GM23338 (cell line): ENCODE measurements at regions not wholly inside any gene's neighbourhood (a gene's known extent, or its start where the extent isn't known, plus 50 kb on each side); places are given as distances from the start of the nearest gene placed in this dataset.
A peak's percentile ranks its signal among the peaks of the same experiment; 100 is the strongest.

Experiments used
- ATAC-seq: fragments of 200-7000 bp; cut with Tn5 transposase; 3 replicates; pipeline ENCODE4 v1.9.1; 2020
- DNase-seq: peaks from one replicate; pipeline ENCODE4 v3.0.0-alpha.2; 2015; ENCODE audit warnings: low spot score
- H2AFZ ChIP-seq: fragments of 200-600 bp; sonication (generic); 2 replicates; pipeline ENCODE4 v1.8.0; 2016; ENCODE audit warnings: antibody characterized with exemption, mild to moderate bottlenecking, moderate library complexity
- H3F3A ChIP-seq: fragments of 200-600 bp; sonication (generic); replicated peaks from 2 replicates; pipeline ENCODE4 v1.8.0; 2017; ENCODE audit warnings: antibody characterized with exemption, mixed run types, low read depth
- H3K27ac ChIP-seq: fragments of 200-600 bp; sonication (generic); 2 replicates; pipeline ENCODE4 v1.6.1; 2016; ENCODE audit warnings: low read depth
- H3K27me3 ChIP-seq: fragments of 200-600 bp; sonication (generic); 2 replicates; pipeline ENCODE4 v1.8.0; 2016; ENCODE audit warnings: mild to moderate bottlenecking, mixed run types, moderate library complexity; ENCODE audit not compliant: insufficient read depth
- H3K36me3 ChIP-seq: fragments of 200-600 bp; sonication (generic); 2 replicates; pipeline ENCODE4 v1.8.0; 2016; ENCODE audit warnings: mild to moderate bottlenecking; ENCODE audit not compliant: insufficient read depth
- H3K4me1 ChIP-seq: fragments of 200-600 bp; sonication (generic); 2 replicates; pipeline ENCODE4 v1.8.0; 2016; ENCODE audit warnings: mild to moderate bottlenecking, moderate library complexity; ENCODE audit not compliant: insufficient read depth
- H3K4me2 ChIP-seq: fragments of 200-600 bp; sonication (generic); 2 replicates; pipeline ENCODE4 v1.7.1; 2017; ENCODE audit warnings: mixed run types
- H3K4me3 ChIP-seq: fragments of 200-600 bp; sonication (generic); 2 replicates; pipeline ENCODE4 v1.6.1; 2016; ENCODE audit warnings: mixed run types
- H3K79me2 ChIP-seq: fragments of 200-600 bp; sonication (generic); replicated peaks from 2 replicates; pipeline ENCODE4 v1.8.0; 2017; ENCODE audit warnings: mild to moderate bottlenecking; ENCODE audit not compliant: insufficient read depth
- H3K9me2 ChIP-seq: fragments of 200-600 bp; sonication (generic); 2 replicates; pipeline ENCODE4 v1.8.0; 2017; ENCODE audit not compliant: insufficient read depth
- H4K20me1 ChIP-seq: fragments of 200-600 bp; sonication (generic); replicated peaks from 2 replicates; pipeline ENCODE4 v1.8.0; 2017; ENCODE audit warnings: mild to moderate bottlenecking; ENCODE audit not compliant: insufficient read depth
- H3K27ac Mint-ChIP-seq: 2 replicates; pipeline ENCODE4 v1.8.0; 2020; ENCODE audit warnings: inconsistent platforms, mild to moderate bottlenecking, moderate library complexity, mixed read lengths
- H3K27me3 Mint-ChIP-seq: 3 replicates; pipeline ENCODE4 v1.8.0; 2022; ENCODE audit warnings: low read depth, mild to moderate bottlenecking, moderate library complexity, mixed read lengths, inconsistent platforms; ENCODE audit not compliant: insufficient read depth, poor library complexity
- H3K36me3 Mint-ChIP-seq: 3 replicates; pipeline ENCODE4 v1.8.0; 2021; ENCODE audit warnings: low read depth, mild to moderate bottlenecking, inconsistent platforms, moderate library complexity, mixed read lengths
- H3K4me1 Mint-ChIP-seq: 3 replicates; pipeline ENCODE4 v1.8.0; 2020; ENCODE audit warnings: mild to moderate bottlenecking, inconsistent platforms, mixed read lengths
- H3K4me3 Mint-ChIP-seq: 3 replicates; pipeline ENCODE4 v1.8.0; 2021; ENCODE audit warnings: moderate library complexity, mild to moderate bottlenecking, inconsistent platforms, mixed read lengths
- H3K9me3 Mint-ChIP-seq: 3 replicates; pipeline ENCODE4 v1.8.0; 2020; ENCODE audit warnings: moderate library complexity, mild to moderate bottlenecking, inconsistent platforms, mixed read lengths
- CREB1 ChIP-seq: fragments of 250-450 bp; sonication (Bioruptor Pico); IDR thresholded peaks from 2 replicates; pipeline ENCODE4 v1.5.0; 2020; ENCODE audit warnings: low read depth, mild to moderate bottlenecking, moderate library complexity
- CTCF ChIP-seq, 2 experiments: fragments of 200-600 bp in 1 of 2; sonication (generic) in 1 of 2; conservative IDR thresholded peaks; 2 replicates each; pipeline versions ENCODE4 v1.5.1 to v1.6.1; 2016 to 2017; ENCODE audit warnings: antibody characterized with exemption in 2 of 2, low read depth in 2 of 2, mild to moderate bottlenecking in 2 of 2, moderate library complexity in 1 of 2
- ETS1 ChIP-seq: IDR thresholded peaks from 2 replicates; pipeline ENCODE4 v1.6.1; 2016; ENCODE audit warnings: antibody characterized with exemption
- EZH2 ChIP-seq: fragments of 200-600 bp; sonication (generic); IDR thresholded peaks from one replicate; pipeline ENCODE4 v1.8.0; 2017; ENCODE audit warnings: antibody characterized with exemption, mild to moderate bottlenecking, low read depth; ENCODE audit not compliant: unreplicated experiment
- EZH2phosphoT487 ChIP-seq: fragments of 200-600 bp; sonication (generic); IDR thresholded peaks from one replicate; pipeline ENCODE4 v1.8.1; 2018; ENCODE audit warnings: antibody characterized with exemption; ENCODE audit not compliant: unreplicated experiment
- JUNB ChIP-seq: IDR thresholded peaks from one replicate; pipeline ENCODE4 v1.6.1; 2016; ENCODE audit warnings: antibody characterized with exemption; ENCODE audit not compliant: unreplicated experiment
- NANOG ChIP-seq: IDR thresholded peaks from 2 replicates; pipeline ENCODE4 v1.6.1; 2016; ENCODE audit warnings: antibody characterized with exemption, borderline replicate concordance
- POLR2AphosphoS5 ChIP-seq: IDR thresholded peaks from 2 replicates; pipeline ENCODE4 v1.6.1; 2016; ENCODE audit warnings: antibody characterized with exemption, low read depth
- REST ChIP-seq: IDR thresholded peaks from one replicate; pipeline ENCODE4 v1.6.1; 2018; ENCODE audit warnings: antibody characterized with exemption; ENCODE audit not compliant: unreplicated experiment
- STAT1 ChIP-seq: IDR thresholded peaks from one replicate; pipeline ENCODE4 v1.6.1; 2016; ENCODE audit warnings: antibody characterized with exemption; ENCODE audit not compliant: unreplicated experiment
- ZNF114 ChIP-seq: fragments of 250-450 bp; sonication (Bioruptor Pico); IDR thresholded peaks from 2 replicates; pipeline ENCODE4 v1.5.0; 2020; ENCODE audit warnings: mild to moderate bottlenecking, moderate library complexity
- ZNF331 ChIP-seq: fragments of 250-450 bp; sonication (Bioruptor Pico); IDR thresholded peaks from 2 replicates; pipeline ENCODE4 v1.5.0; 2020; ENCODE audit warnings: low read depth, mild to moderate bottlenecking, moderate library complexity
- ZNF462 ChIP-seq: fragments of 250-450 bp; sonication (Bioruptor Pico); IDR thresholded peaks from 2 replicates; pipeline ENCODE4 v1.5.0; 2020; ENCODE audit warnings: mild to moderate bottlenecking, moderate library complexity

GRCh38 chr5:44506561-44506960 is 117.3 kb upstream of the FGF10 start:
- no peaks in the 10 kb centered on the region for H3K9me2 ChIP-seq
- no peaks in the 10 kb centered on the region for H4K20me1 ChIP-seq
- Mint-ChIP-seq H3K27me3 (peaks cover 2% of the 10 kb centered on the region), H3K9me3 (no peaks in the 10 kb centered on the region), H3K27ac (peak overlapping the region; percentile 12; the same call in 1 of the 2 replicates), H3K4me1 (peaks cover 6% of the 10 kb centered on the region; the same call in 2 of the 3 replicates), H3K4me3 (no peak overlapping the region), H3K36me3 (no peaks in the 10 kb centered on the region)
- no peaks in the 10 kb centered on the region for H3K27me3 ChIP-seq
- H2AFZ ChIP-seq: no peak overlapping the region
- H3K4me3 ChIP-seq: no peak overlapping the region
- H3K36me3 ChIP-seq: no peaks in the 10 kb centered on the region
- ATAC-seq (no peak), DNase-seq (no peak)
- H3F3A ChIP-seq: no peaks in the 10 kb centered on the region
- no peaks in the 10 kb centered on the region for H3K4me1 ChIP-seq
- TF ChIP-seq CTCF (conservative IDR thresholded peaks at IDR 0.05; ENCODE audit: low read depth in 2 of 2) (no peak), ETS1 (no peak), ZNF462 (no peak), REST (no peak), ZNF331 (no peak), NANOG (no peak), CREB1 (CRISPR knock-in tag) (no peak), EZH2 (no peak), EZH2phosphoT487 (no peak), STAT1 (no peak), ZNF114 (CRISPR knock-in tag) (no peak), JUNB (no peak), POLR2AphosphoS5 (no peak)
- H3K4me2 ChIP-seq: no peak overlapping the region
- H3K27ac ChIP-seq: no peak overlapping the region
- no peaks in the 10 kb centered on the region for H3K79me2 ChIP-seq
